ENCODE measurements at regions not wholly inside any gene's neighbourhood (a gene's known extent, or its start where the extent isn't known, plus 50 kb on each side); places are given as distances from the start of the nearest gene placed in this dataset.

GRCh38 chr5:152113401-152113800 is 188.8 kb upstream of the GLRA1 start:
- TF ChIP-seq CTCF (IDR thresholded peaks at IDR 0.05 in 8 of 11, conservative IDR thresholded peaks at IDR 0.05 in 3 of 11) = no peak
- no peak for TF ChIP-seq POLR2A (IDR thresholded peaks at IDR 0.05)
- TF ChIP-seq POLR2AphosphoS5 (IDR thresholded peaks at IDR 0.05) = no peak
